ENCODE measurements at regions not wholly inside any gene's neighbourhood (a gene's known extent, or its start where the extent isn't known, plus 50 kb on each side); places are given as distances from the start of the nearest gene placed in this dataset.

- no peak for DNase-seq (ENCODE audit: low read depth)
Observed at GRCh38 chr15:38046257-38047051, 112.0 kb downstream of the TMCO5A start.

DNA sequence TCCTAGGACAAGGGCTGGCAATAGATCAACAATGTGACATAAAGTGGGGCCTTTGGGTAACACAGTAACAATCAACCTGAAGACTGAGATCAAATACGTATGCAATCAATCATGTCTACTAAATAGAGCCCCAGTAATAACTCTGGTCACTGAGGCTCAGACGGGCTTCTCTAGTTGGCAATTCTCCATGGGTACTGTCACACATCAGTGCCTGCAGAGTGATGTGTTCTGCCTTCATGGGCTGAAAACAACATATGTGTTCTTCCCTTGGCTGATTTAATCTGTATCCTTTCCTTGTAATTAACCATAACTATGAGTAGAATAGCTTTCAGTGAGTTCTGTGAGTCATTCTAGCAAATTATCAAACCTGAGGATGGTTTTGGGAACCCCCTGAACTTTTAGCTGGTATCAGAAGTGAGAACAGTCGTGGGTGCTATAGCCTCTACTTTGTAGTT lies 113.6 kb downstream of the TMCO5A start:
- DNase-seq (ENCODE audit: low read depth), result no peak

DNA sequence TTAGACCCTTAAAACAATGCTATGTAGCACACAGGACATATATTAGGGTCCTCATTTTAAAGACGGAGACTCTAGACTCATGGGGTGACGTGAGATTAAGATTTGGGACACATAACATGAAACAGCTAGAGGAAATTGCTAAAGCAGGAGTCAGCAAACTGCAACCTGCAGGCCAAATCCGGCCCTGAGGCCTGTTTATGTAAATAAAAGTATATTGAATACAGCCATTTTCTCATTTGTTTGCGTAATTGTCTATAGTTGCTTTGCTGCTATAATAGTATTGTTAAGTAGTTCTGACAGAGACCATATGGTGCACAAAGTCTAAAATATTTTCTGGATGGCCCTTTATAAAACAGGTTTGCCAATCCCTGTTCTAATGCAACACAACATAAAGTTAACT lies 115.5 kb downstream of the TMCO5A start:
- no peak for DNase-seq (ENCODE audit: low read depth)

- DNase-seq (ENCODE audit: low read depth), result no peak
Observed at GRCh38 chr15:38050529-38051448, 116.3 kb downstream of the TMCO5A start.

GRCh38 chr15:38053205-38053604 lies 118.8 kb downstream of the TMCO5A start:
- no peak for DNase-seq (ENCODE audit: low read depth)

GRCh38 chr15:38053776-38054175 lies 119.3 kb downstream of the TMCO5A start:
- DNase-seq (ENCODE audit: low read depth), result no peak

DNA sequence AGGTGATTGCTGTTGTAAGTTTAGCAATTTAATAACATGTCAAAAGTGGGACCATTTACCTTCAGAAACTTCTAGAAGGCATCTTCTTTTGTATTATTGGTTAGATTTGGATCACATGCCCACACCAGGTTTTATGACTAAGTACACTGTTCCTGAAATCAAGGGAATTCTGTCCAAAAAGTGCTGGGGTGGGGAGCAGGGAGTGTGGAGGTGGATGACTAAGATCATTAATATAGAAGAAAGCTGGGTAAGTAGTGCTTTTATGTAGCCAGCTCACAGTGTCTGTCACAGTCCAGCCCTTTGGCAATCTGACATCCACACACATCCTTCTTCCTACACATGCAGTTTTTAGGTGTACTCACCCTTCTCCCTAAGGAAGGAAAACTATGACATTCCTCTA lies 120.0 kb downstream of the TMCO5A start:
- DNase-seq (ENCODE audit: low read depth), result no peak

- DNase-seq (ENCODE audit: low read depth), result no peak
Observed at GRCh38 chr15:38058596-38059075, 124.2 kb downstream of the TMCO5A start.

- DNase-seq (ENCODE audit: low read depth), result no peak
Observed at GRCh38 chr15:38059665-38060064, 125.2 kb downstream of the TMCO5A start.

DNA sequence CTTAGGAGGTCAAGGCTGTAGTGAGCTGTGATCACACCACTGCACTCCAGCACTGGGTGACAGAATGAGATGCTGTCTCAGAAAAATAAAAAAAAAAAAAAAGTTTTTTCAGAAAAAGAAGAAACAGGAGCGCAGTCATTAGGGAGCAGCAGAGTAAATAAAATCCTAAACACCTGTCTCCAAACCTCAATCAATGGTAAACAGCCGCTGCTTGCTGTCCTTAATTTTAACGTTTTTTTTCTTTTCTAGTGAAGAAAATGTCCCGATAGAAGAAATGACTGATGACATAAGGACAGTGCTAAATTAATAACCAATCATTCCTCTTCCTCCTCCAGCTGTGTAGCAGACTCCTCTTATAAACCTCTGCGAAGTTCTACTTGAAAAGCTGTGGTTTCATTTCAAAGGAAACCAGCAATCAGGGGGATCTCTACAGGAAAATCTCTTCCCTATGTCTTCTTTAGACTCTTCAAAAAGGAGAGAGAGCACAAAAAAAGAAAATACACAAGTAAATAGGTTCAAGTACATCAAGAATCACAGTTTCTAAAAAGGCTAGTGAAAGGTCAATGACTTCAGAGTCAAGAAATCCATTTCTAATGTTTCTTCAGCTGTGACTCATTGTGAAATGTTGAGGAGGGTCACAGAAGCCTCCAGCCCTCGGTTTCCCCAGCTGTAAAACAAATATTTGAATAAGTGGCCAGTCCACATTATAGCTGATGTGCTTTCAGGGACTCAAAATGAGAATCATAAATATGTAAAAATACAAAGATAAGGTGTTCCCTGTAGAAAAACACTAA lies 127.6 kb downstream of the TMCO5A start:
- no peak for DNase-seq (ENCODE audit: low read depth)

GRCh38 chr15:38062696-38063095 lies 128.3 kb downstream of the TMCO5A start:
- no peak for DNase-seq (ENCODE audit: low read depth)

- DNase-seq (ENCODE audit: low read depth), result no peak
Observed at GRCh38 chr15:38065721-38066345, 131.4 kb downstream of the TMCO5A start.

GRCh38 chr15:38066612-38067011 lies 132.2 kb downstream of the TMCO5A start:
- no peak for DNase-seq (ENCODE audit: low read depth)

GRCh38 chr15:38068626-38069391 lies 134.4 kb downstream of the TMCO5A start:
- no peak for DNase-seq (ENCODE audit: low read depth)

DNA sequence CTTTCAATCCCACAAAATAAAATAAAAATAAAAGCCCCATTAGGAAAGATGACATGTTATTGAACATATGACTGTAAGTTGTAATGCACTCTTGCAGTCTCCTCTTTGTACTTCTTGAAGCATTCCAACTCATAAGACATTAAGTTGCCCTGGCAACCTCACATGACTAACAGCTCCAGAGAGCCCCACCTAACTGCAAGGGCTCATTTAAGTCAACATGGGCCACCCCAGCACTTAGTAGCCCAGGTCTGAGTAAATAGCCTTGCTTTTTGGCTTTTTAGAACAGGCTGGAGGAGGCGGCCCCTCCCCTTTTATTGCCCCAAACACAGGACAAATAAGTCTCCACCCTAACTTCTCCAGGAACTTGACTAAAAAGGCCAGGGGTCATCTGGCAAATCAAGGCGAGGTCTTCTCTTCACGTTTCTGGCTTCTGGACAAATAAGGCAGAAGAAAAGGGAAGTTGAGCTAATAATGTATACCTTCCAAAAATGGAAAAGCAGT lies 135.1 kb downstream of the TMCO5A start:
- no peak for DNase-seq (ENCODE audit: low read depth)

DNA sequence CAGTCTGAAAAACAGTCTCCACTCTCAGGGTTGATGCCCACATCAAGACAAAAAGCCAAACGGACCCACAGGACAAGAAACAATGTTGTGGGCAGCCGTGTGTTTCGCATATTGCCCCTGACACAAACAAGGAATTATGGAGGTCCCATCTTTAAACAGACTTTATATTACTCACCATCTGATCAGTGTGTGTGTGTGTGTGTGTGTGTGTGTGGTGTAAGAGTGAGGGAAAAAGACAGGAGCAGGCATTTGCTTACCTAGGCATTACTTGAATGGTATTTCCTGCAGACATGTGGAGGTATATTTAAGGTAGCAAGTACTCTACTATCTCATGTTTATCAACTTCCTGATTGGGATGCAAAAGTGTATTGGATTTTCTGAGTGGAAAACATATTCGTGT lies 136.3 kb downstream of the TMCO5A start:
- DNase-seq (ENCODE audit: low read depth), result no peak

GRCh38 chr15:38071211-38071972 lies 137.0 kb downstream of the TMCO5A start:
- DNase-seq (ENCODE audit: low read depth), result no peak

- DNase-seq (ENCODE audit: low read depth), result no peak
Observed at GRCh38 chr15:38072007-38072347, 137.5 kb downstream of the TMCO5A start.

DNA sequence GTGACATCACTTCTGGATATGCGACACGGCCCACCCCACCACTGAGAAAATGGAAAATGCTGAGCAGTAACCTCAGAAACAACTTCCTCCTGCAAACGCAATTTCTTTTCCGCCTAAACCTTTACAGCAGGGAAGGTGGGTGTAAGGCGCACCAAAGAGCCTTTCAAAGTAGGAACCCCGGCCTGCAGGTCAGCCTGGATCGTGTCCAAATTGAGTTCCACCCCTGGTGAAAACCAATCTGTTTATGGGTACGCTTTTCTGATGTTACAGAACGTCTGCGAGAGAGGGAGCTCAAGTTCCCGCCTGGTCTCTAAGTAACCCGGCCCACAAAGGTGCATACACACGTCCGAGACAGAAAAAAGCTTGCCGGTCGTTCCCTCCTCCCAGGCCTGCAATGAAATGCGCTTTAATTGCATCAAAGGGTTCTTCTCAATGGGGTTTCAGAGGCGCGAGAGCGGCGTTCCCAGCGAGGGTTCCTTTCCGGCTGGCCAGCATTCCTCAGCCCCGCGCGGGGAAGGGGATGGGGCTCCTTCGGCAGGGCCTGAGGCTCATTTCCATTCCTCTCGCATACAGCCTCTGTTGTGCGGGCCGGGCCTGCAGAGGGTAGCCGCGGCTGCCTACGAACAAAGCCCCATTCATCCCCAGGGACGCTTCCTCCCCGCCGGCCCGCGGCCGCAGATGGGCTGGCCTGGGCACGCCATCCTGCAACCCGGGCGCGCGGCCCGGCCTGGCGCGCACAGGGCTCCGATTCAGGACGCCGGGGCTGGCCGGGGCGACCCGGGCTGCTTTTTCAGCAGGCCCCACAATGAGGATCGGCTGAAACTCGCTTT lies 138.1 kb downstream of the TMCO5A start:
- DNase-seq (ENCODE audit: low read depth), result no peak
